ENCODE measurements at regions not wholly inside any gene's neighbourhood (a gene's known extent, or its start where the extent isn't known, plus 50 kb on each side); places are given as distances from the start of the nearest gene placed in this dataset.

GRCh38 chr13:52931539-52932431, 83.3 kb upstream of the PCDH8 start:
- peak overlapping the region; percentile 84 for H3K27ac ChIP-seq (ENCODE audit: low read depth, low read length)
- WGBS, 2 experiments (ENCODE audit: insufficient coverage in 1 of 2, insufficient read length in 1 of 2): 73 to 85% methylated on average over 4 of the region's 4 CpGs
- Mint-ChIP-seq H3K36me3 (ENCODE audit: low read depth) (no peaks in the 10 kb centered on the region), H3K27me3 (ENCODE audit: insufficient read depth) (peaks cover 90% of the 10 kb centered on the region), H3K4me3 (no peak overlapping the region), H3K27ac (no peak overlapping the region), H3K9me3 (no peaks in the 10 kb centered on the region), H3K4me1 (peaks cover 17% of the 10 kb centered on the region)
- DNase-seq: no peak
- H3K9ac ChIP-seq (ENCODE audit: extremely low read depth, low read length, poor library complexity, severe bottlenecking): no peak overlapping the region
- H3K27me3 ChIP-seq (ENCODE audit: control insufficient read depth, insufficient read depth, low read length, poor library complexity, severe bottlenecking): peaks cover 100% of the 10 kb centered on the region
- no peak overlapping the region for H3K4me3 ChIP-seq (ENCODE audit: low read length)
- H3K9me3 ChIP-seq (ENCODE audit: control insufficient read depth, low read length): no peaks in the 10 kb centered on the region
- TF ChIP-seq CTCF (conservative IDR thresholded peaks at IDR 0.05): no peak
- no peaks in the 10 kb centered on the region for H3K36me3 ChIP-seq (ENCODE audit: control insufficient read depth, insufficient read depth, low read length)
- H3K4me1 ChIP-seq (ENCODE audit: control insufficient read depth, insufficient read depth, low read length): peaks cover 2% of the 10 kb centered on the region

GRCh38 chr13:52931131-52931530, 82.7 kb upstream of the PCDH8 start:
- Mint-ChIP-seq H3K27me3 (ENCODE audit: insufficient read depth) (peaks cover 88% of the 10 kb centered on the region), H3K27ac (no peak overlapping the region), H3K36me3 (ENCODE audit: low read depth) (no peaks in the 10 kb centered on the region), H3K4me1 (peaks cover 10% of the 10 kb centered on the region), H3K9me3 (no peaks in the 10 kb centered on the region), H3K4me3 (no peak overlapping the region)
- no peaks in the 10 kb centered on the region for H3K36me3 ChIP-seq (ENCODE audit: control insufficient read depth, insufficient read depth, low read length)
- DNase-seq: no peak
- H3K4me3 ChIP-seq (ENCODE audit: low read length): no peak overlapping the region
- 56 to 90% methylated on average over 2 to 5 of the region's 5 CpGs for WGBS, 2 experiments (ENCODE audit: insufficient coverage in 1 of 2, insufficient read length in 1 of 2)
- H3K27me3 ChIP-seq (ENCODE audit: control insufficient read depth, insufficient read depth, low read length, poor library complexity, severe bottlenecking): peaks cover 100% of the 10 kb centered on the region
- H3K9me3 ChIP-seq (ENCODE audit: control insufficient read depth, low read length): no peaks in the 10 kb centered on the region
- peak overlapping the region; percentile 84 for H3K27ac ChIP-seq (ENCODE audit: low read depth, low read length)
- TF ChIP-seq CTCF (conservative IDR thresholded peaks at IDR 0.05): no peak
- no peaks in the 10 kb centered on the region for H3K4me1 ChIP-seq (ENCODE audit: control insufficient read depth, insufficient read depth, low read length)
- H3K9ac ChIP-seq (ENCODE audit: extremely low read depth, low read length, poor library complexity, severe bottlenecking): no peak overlapping the region

- Mint-ChIP-seq H3K4me1 (peaks cover 10% of the 10 kb centered on the region), H3K4me3 (no peak overlapping the region), H3K27me3 (ENCODE audit: insufficient read depth) (peaks cover 86% of the 10 kb centered on the region), H3K9me3 (no peaks in the 10 kb centered on the region), H3K36me3 (ENCODE audit: low read depth) (no peaks in the 10 kb centered on the region), H3K27ac (no peak overlapping the region)
- H3K4me3 ChIP-seq (ENCODE audit: low read length): no peak overlapping the region
- peaks cover 100% of the 10 kb centered on the region for H3K27me3 ChIP-seq (ENCODE audit: control insufficient read depth, insufficient read depth, low read length, poor library complexity, severe bottlenecking)
- no peak overlapping the region for H3K27ac ChIP-seq (ENCODE audit: low read depth, low read length)
- peaks cover 4% of the 10 kb centered on the region for H3K4me1 ChIP-seq (ENCODE audit: control insufficient read depth, insufficient read depth, low read length)
- WGBS, 2 experiments (ENCODE audit: insufficient coverage in 1 of 2, insufficient read length in 1 of 2): 91 to 100% methylated on average over 2 of the region's 2 CpGs
- no peak overlapping the region for H3K9ac ChIP-seq (ENCODE audit: extremely low read depth, low read length, poor library complexity, severe bottlenecking)
- no peak for DNase-seq
- H3K9me3 ChIP-seq (ENCODE audit: control insufficient read depth, low read length): no peaks in the 10 kb centered on the region
- no peak for TF ChIP-seq CTCF (conservative IDR thresholded peaks at IDR 0.05)
- H3K36me3 ChIP-seq (ENCODE audit: control insufficient read depth, insufficient read depth, low read length): no peaks in the 10 kb centered on the region
These were observed 81.4 kb upstream of the PCDH8 start for GRCh38 chr13:52929846-52930245.
